ENCODE measurements at regions not wholly inside any gene's neighbourhood (a gene's known extent, or its start where the extent isn't known, plus 50 kb on each side); places are given as distances from the start of the nearest gene placed in this dataset.

GRCh38 chr15:29635513-29636098 lies 186.7 kb downstream of the TJP1 start:
- TF ChIP-seq CTCF (IDR thresholded peaks at IDR 0.05; ENCODE audit: low read depth, low read length, missing control alignments) = no peak
- no peak overlapping the region for H3K4me3 ChIP-seq (ENCODE audit: low read depth, low read length)
- in situ Hi-C loops (cut with HindIII; ENCODE audit: low sequenced_read_pairs) = no loop called here
- no peak for DNase-seq (ENCODE audit: low read depth)

GRCh38 chr15:29633971-29634370 lies 188.3 kb downstream of the TJP1 start:
- TF ChIP-seq CTCF (IDR thresholded peaks at IDR 0.05; ENCODE audit: low read depth, low read length, missing control alignments) = no peak
- no peak overlapping the region for H3K4me3 ChIP-seq (ENCODE audit: low read depth, low read length)
- no peak for DNase-seq (ENCODE audit: low read depth)
- in situ Hi-C loops (cut with HindIII; ENCODE audit: low sequenced_read_pairs) = no loop called here

- TF ChIP-seq CTCF (IDR thresholded peaks at IDR 0.05; ENCODE audit: low read depth, low read length, missing control alignments) = no peak
- no peak for DNase-seq (ENCODE audit: low read depth)
- H3K4me3 ChIP-seq (ENCODE audit: low read depth, low read length) = no peak overlapping the region
- in situ Hi-C loops (cut with HindIII; ENCODE audit: low sequenced_read_pairs) = no loop called here
These were observed 189.4 kb downstream of the TJP1 start for GRCh38 chr15:29632671-29633406.

GRCh38 chr15:29631076-29632070 lies 190.9 kb downstream of the TJP1 start:
- in situ Hi-C loops (cut with HindIII; ENCODE audit: low sequenced_read_pairs) = no loop called here
- DNase-seq (ENCODE audit: low read depth) = peak; percentile 16
- TF ChIP-seq CTCF (IDR thresholded peaks at IDR 0.05; ENCODE audit: low read depth, low read length, missing control alignments) = peak; percentile 17
- no peak overlapping the region for H3K4me3 ChIP-seq (ENCODE audit: low read depth, low read length)

GRCh38 chr15:29624271-29624670 lies 198.0 kb downstream of the TJP1 start:
- TF ChIP-seq CTCF (IDR thresholded peaks at IDR 0.05; ENCODE audit: low read depth, low read length, missing control alignments) = no peak
- no peak overlapping the region for H3K4me3 ChIP-seq (ENCODE audit: low read depth, low read length)
- no peak for DNase-seq (ENCODE audit: low read depth)
- in situ Hi-C loops (cut with HindIII; ENCODE audit: low sequenced_read_pairs) = no loop called here

GRCh38 chr15:29623116-29623639 lies 199.1 kb downstream of the TJP1 start:
- H3K4me3 ChIP-seq (ENCODE audit: low read depth, low read length) = no peak overlapping the region
- in situ Hi-C loops (cut with HindIII; ENCODE audit: low sequenced_read_pairs) = no loop called here
- DNase-seq (ENCODE audit: low read depth) = no peak
- peak; percentile 14 for TF ChIP-seq CTCF (IDR thresholded peaks at IDR 0.05; ENCODE audit: low read depth, low read length, missing control alignments)
